ENCODE measurements at regions not wholly inside any gene's neighbourhood (a gene's known extent, or its start where the extent isn't known, plus 50 kb on each side); places are given as distances from the start of the nearest gene placed in this dataset.

DNA sequence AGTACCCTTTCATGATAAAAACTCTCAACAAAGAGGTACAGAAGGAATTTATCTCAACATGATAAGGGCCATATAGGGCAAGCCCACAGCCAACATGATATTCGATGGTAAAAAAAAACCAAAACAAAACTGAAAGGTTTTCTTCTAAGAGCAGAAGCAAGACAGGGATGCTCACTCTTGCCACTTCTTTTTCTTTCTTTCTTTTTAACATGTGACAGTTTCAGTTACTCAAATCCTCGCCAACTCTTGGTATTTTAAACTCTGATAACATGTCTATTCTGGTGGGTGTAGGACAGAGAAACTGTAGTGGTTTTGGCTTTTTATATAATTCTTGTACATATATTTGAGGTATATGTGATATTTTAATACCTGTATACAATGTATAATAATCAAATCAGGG lies 74.0 kb upstream of the NMNAT3 start:
- intact Hi-C loops (cut with micrococcal nuclease) (no loop called here), in situ Hi-C loops (cut with MboI) (no loop called here)
- no peak overlapping the region for H3K4me2 ChIP-seq (ENCODE audit: insufficient read depth, low read length)
- no TSS peak for BruUV-seq (replicated peaks)
- 0% methylated on average over 2 of the region's 2 CpGs for WGBS (ENCODE audit: insufficient coverage, low coverage, missing lambda C conversion rate)
- H3K27me3 ChIP-seq (ENCODE audit: control insufficient read depth in 2 of 2, insufficient read depth in 2 of 2, low read length in 2 of 2), result no peaks in the 10 kb centered on the region
- H3K27ac ChIP-seq (ENCODE audit: extremely low read depth, low read depth, low read length), result no peak overlapping the region
- POLR2A ChIA-PET, result no interaction called here
- H3K9ac ChIP-seq (ENCODE audit: insufficient read depth in 1 of 2, low read depth in 2 of 2, low read length in 2 of 2), result no peak overlapping the region
- no peaks in the 10 kb centered on the region for H3K9me1 ChIP-seq (ENCODE audit: control insufficient read depth, insufficient read depth, low read length)
- no peaks in the 10 kb centered on the region for H3K79me2 ChIP-seq (ENCODE audit: control insufficient read depth, insufficient read depth, low read length)
- H3K9me3 ChIP-seq (replicated peaks; ENCODE audit: control insufficient read depth, insufficient read depth, low read depth, low read length), result no peaks in the 10 kb centered on the region
- DNase-seq (ENCODE audit: extremely low read depth in 1 of 4, low spot score in 3 of 4), result no peak
- no peaks in the 10 kb centered on the region for H3K36me3 ChIP-seq (ENCODE audit: control insufficient read depth, insufficient read depth, low read length)
- no peak for ATAC-seq
- H2AFZ ChIP-seq (ENCODE audit: low read depth, low read length), result no peak overlapping the region
- no peak for FAIRE-seq
- H4K20me1 ChIP-seq (replicated peaks; ENCODE audit: control insufficient read depth, insufficient read depth, low read length), result no peaks in the 10 kb centered on the region
- CTCF ChIA-PET (ENCODE audit: low intra/inter-chr PET ratio), result no interaction called here
- TF ChIP-seq, protein P1, sequence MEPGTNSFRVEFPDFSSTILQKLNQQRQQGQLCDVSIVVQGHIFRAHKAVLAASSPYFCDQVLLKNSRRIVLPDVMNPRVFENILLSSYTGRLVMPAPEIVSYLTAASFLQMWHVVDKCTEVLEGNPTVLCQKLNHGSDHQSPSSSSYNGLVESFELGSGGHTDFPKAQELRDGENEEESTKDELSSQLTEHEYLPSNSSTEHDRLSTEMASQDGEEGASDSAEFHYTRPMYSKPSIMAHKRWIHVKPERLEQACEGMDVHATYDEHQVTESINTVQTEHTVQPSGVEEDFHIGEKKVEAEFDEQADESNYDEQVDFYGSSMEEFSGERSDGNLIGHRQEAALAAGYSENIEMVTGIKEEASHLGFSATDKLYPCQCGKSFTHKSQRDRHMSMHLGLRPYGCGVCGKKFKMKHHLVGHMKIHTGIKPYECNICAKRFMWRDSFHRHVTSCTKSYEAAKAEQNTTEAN (CRISPR knock-in tag; IDR thresholded peaks at IDR 0.05), result no peak
- TF ChIP-seq NR2C2 (CRISPR knock-in tag; IDR thresholded peaks at IDR 0.05), result no peak
- TF ChIP-seq NR2C2 (tag; IDR thresholded peaks at IDR 0.05), result no peak
- TF ChIP-seq ZNF668 (CRISPR knock-in tag; IDR thresholded peaks at IDR 0.05), result no peak
- no peak for TF ChIP-seq KDM5B (IDR thresholded peaks at IDR 0.05; ENCODE audit: insufficient replicate concordance, low read depth, low read length)
- TF ChIP-seq BHLHE40 (IDR thresholded peaks at IDR 0.05; ENCODE audit: low read length), result no peak
- TF ChIP-seq POLR3G (IDR thresholded peaks at IDR 0.05; ENCODE audit: extremely low read depth, insufficient read length, insufficient replicate concordance), result no peak
- TF ChIP-seq, protein P2, sequence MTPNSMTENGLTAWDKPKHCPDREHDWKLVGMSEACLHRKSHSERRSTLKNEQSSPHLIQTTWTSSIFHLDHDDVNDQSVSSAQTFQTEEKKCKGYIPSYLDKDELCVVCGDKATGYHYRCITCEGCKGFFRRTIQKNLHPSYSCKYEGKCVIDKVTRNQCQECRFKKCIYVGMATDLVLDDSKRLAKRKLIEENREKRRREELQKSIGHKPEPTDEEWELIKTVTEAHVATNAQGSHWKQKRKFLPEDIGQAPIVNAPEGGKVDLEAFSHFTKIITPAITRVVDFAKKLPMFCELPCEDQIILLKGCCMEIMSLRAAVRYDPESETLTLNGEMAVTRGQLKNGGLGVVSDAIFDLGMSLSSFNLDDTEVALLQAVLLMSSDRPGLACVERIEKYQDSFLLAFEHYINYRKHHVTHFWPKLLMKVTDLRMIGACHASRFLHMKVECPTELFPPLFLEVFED (CRISPR knock-in tag; conservative IDR thresholded peaks at IDR 0.05), result no peak
- no peak for TF ChIP-seq ZNF282 (CRISPR knock-in tag; IDR thresholded peaks at IDR 0.05)
- TF ChIP-seq, protein P3, sequence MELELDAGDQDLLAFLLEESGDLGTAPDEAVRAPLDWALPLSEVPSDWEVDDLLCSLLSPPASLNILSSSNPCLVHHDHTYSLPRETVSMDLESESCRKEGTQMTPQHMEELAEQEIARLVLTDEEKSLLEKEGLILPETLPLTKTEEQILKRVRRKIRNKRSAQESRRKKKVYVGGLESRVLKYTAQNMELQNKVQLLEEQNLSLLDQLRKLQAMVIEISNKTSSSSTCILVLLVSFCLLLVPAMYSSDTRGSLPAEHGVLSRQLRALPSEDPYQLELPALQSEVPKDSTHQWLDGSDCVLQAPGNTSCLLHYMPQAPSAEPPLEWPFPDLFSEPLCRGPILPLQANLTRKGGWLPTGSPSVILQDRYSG (tag; conservative IDR thresholded peaks at IDR 0.05; ENCODE audit: low read depth), result no peak
- no peak overlapping the region for H3K4me3 ChIP-seq
- H3K4me1 ChIP-seq (replicated peaks in 1 of 2; ENCODE audit: control insufficient read depth in 2 of 2, insufficient read depth in 2 of 2, low read length in 2 of 2), result no peaks in the 10 kb centered on the region
